ENCODE measurements at regions not wholly inside any gene's neighbourhood (a gene's known extent, or its start where the extent isn't known, plus 50 kb on each side); places are given as distances from the start of the nearest gene placed in this dataset.

GRCh38 chr2:206219957-206220356, 54.5 kb upstream of the ZDBF2 start:
- no peak overlapping the region for H3K4me3 ChIP-seq (ENCODE audit: low read depth, low read length)
- ChIA-PET POLR2A (no interaction called here), CTCF (interaction anchor here (0.6 kb wide), 1 partner anchor 230 kb away, joined by 3 read pairs; no protein-coding TSS in a partner anchor)
- no peak for TF ChIP-seq CTCF (IDR thresholded peaks at IDR 0.05; ENCODE audit: insufficient read depth, low read length, missing control alignments)
- no peak for DNase-seq (ENCODE audit: low read depth, low spot score)

GRCh38 chr2:206220997-206221396, 53.5 kb upstream of the ZDBF2 start:
- H3K4me3 ChIP-seq (ENCODE audit: low read depth, low read length), result no peak overlapping the region
- POLR2A ChIA-PET, result no interaction called here
- no peak for DNase-seq (ENCODE audit: low read depth, low spot score)
- CTCF ChIA-PET, result interaction anchor here (0.9 kb wide), 1 partner anchor 56 kb away, joined by 3 read pairs; no protein-coding TSS in a partner anchor
- no peak for TF ChIP-seq CTCF (IDR thresholded peaks at IDR 0.05; ENCODE audit: insufficient read depth, low read length, missing control alignments)

All from AG04449 (cell line).